ENCODE measurements at regions not wholly inside any gene's neighbourhood (a gene's known extent, or its start where the extent isn't known, plus 50 kb on each side); places are given as distances from the start of the nearest gene placed in this dataset.

DNA sequence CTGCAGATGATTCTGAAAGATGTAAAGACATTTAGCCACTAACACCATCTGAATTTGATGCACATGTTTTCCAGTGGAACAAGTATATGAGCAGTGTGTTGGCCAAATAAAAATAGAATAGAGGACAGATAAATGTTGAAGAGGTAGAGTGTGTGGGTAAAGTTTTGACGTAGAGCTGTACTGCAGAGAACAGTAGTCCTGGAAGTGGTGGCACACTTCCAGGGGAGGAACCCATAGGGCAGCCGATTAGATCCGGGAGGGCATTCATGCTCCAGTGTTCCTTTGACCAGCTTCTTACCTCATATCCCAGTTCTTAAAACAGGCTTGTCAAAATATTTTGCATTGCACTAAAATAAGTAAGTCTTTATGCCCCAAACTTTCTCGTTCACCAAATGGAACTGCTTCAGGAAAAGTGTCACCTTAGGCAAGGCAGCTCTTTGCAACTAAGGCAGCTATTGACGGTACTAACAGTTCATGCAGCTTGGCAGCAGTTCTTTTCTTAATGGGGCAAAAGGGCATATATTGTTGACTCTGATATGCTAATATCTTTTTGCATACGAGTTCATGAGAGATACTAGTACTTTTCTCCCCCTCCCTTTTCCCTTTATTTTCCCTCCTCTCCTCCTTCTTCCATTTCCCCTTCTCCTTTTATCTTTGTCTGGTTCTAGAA is 429.3 kb upstream of the AZI2 start:
- WGBS, 2 donors (ENCODE audit: extremely low coverage in 2 of 2, insufficient read length in 2 of 2, insufficient replicate concordance in 1 of 2), result no CpG with 5 or more reads among the region's 6 CpGs
- H2AK5ac ChIP-seq (ENCODE audit: low read depth, low read length), result no peak overlapping the region
- peaks cover 0 to 78% (median 0%) of the 10 kb centered on the region in 3 experiments for H3K27me3 ChIP-seq (ENCODE audit: control insufficient read depth in 3 of 3, insufficient read depth in 3 of 3, low read depth in 1 of 3, low read length in 3 of 3)

DNA sequence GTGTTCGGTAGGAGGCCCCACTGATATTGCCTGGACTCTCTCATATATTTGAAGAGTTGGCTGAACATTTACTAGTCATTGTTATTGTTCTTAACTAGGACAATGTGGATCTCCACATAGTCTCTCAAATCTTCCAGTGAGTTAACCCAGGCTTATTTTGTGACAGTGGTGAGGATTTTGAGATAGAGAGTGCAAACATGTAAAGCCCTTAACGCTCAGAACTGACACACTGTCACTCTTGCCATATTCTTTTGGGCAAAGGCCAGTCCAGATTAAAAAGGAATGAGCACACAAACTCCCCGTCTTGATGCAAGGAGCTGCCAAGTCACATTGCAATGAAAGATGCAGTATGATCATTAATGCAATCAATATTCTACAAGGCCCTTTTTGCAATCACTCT is 431.9 kb upstream of the AZI2 start:
- H3K4me1 ChIP-seq (ENCODE audit: control insufficient read depth in 2 of 2, insufficient read depth in 1 of 2, low read depth in 1 of 2, low read length in 2 of 2), result no peaks in the 10 kb centered on the region

More for the DNA sequence above, 429.3 kb upstream of the AZI2 start:
- H3K23ac ChIP-seq (ENCODE audit: low read depth, low read length, poor library complexity), result no peak overlapping the region
- no peak overlapping the region for H2BK5ac ChIP-seq (ENCODE audit: low read length)
- no peak overlapping the region for H3K4me2 ChIP-seq (ENCODE audit: insufficient read depth, low read length, poor library complexity, severe bottlenecking)
- no peak overlapping the region for H2BK15ac ChIP-seq (ENCODE audit: low read length)
- no peak overlapping the region for H3K18ac ChIP-seq (ENCODE audit: low read length)
- no peaks in the 10 kb centered on the region for H3K9me3 ChIP-seq (replicated peaks in 1 of 2; ENCODE audit: control insufficient read depth in 2 of 2, insufficient read depth in 1 of 2, low read depth in 1 of 2, low read length in 2 of 2)
- no peak overlapping the region for H2AFZ ChIP-seq (ENCODE audit: low read length)
- DNase-seq (ENCODE audit: low spot score), result no peak
- H2BK12ac ChIP-seq (ENCODE audit: low read length), result no peak overlapping the region
- H3K27ac ChIP-seq (replicated peaks; ENCODE audit: low read length), result no peak overlapping the region
- H3K36me3 ChIP-seq (replicated peaks in 1 of 2; ENCODE audit: control insufficient read depth in 2 of 2, insufficient read depth in 2 of 2, low read length in 2 of 2), result no peaks in the 10 kb centered on the region
- no peak overlapping the region for H3K9ac ChIP-seq (ENCODE audit: low read depth, low read length, poor library complexity)
- H3K14ac ChIP-seq (ENCODE audit: low read length), result no peak overlapping the region
- H4K91ac ChIP-seq (ENCODE audit: low read depth, low read length, poor library complexity), result no peak overlapping the region
- no peaks in the 10 kb centered on the region for H3K79me1 ChIP-seq (ENCODE audit: low read depth, low read length)
- no peak overlapping the region for H3K4ac ChIP-seq (ENCODE audit: low read length)
- H3K4me1 ChIP-seq (ENCODE audit: control insufficient read depth in 2 of 2, insufficient read depth in 1 of 2, low read depth in 1 of 2, low read length in 2 of 2), result no peaks in the 10 kb centered on the region
- H2BK120ac ChIP-seq (ENCODE audit: low read depth, low read length), result no peak overlapping the region
- no peak overlapping the region for H3K4me3 ChIP-seq (ENCODE audit: low read length in 2 of 2)
- no peak overlapping the region for H4K8ac ChIP-seq (ENCODE audit: low read depth, low read length)

DNA sequence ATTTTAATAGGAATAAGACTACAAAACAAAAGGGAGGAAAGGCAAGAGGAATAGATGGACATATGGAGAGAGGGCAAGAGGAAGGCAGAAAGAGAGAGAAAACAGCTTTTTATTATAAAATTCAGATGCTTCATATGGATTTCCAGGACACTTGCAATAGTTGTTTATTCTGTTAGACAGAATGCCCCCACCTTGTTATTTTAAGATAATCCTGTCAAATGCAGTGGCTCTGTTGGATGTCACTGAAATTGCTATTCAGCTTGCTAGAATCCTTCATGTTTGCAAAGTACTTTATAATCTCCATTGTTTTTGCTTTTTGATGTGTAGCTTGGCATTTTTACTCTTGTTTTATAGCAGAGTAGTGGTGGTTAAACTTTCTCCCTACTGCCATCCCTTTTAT is 432.4 kb upstream of the AZI2 start:
- H3K4me1 ChIP-seq (ENCODE audit: control insufficient read depth in 2 of 2, insufficient read depth in 1 of 2, low read depth in 1 of 2, low read length in 2 of 2), result no peaks in the 10 kb centered on the region
- no peaks in the 10 kb centered on the region for H3K79me1 ChIP-seq (ENCODE audit: low read depth, low read length)
- no peak overlapping the region for H2BK12ac ChIP-seq (ENCODE audit: low read length)
- H3K18ac ChIP-seq (ENCODE audit: low read length), result no peak overlapping the region
- H3K4ac ChIP-seq (ENCODE audit: low read length), result no peak overlapping the region
- no peak overlapping the region for H3K23ac ChIP-seq (ENCODE audit: low read depth, low read length, poor library complexity)
- H3K4me3 ChIP-seq (ENCODE audit: low read length in 2 of 2), result no peak overlapping the region
- no peak overlapping the region for H3K14ac ChIP-seq (ENCODE audit: low read length)
- H4K91ac ChIP-seq (ENCODE audit: low read depth, low read length, poor library complexity), result no peak overlapping the region
- no peak for DNase-seq (ENCODE audit: low spot score)
- H3K27ac ChIP-seq (replicated peaks; ENCODE audit: low read length), result no peak overlapping the region
- peaks cover 0 to 77% (median 0%) of the 10 kb centered on the region in 3 experiments for H3K27me3 ChIP-seq (ENCODE audit: control insufficient read depth in 3 of 3, insufficient read depth in 3 of 3, low read depth in 1 of 3, low read length in 3 of 3)
- H4K8ac ChIP-seq (ENCODE audit: low read depth, low read length), result no peak overlapping the region
- no peak overlapping the region for H3K4me2 ChIP-seq (ENCODE audit: insufficient read depth, low read length, poor library complexity, severe bottlenecking)
- no peak overlapping the region for H2BK5ac ChIP-seq (ENCODE audit: low read length)
- H3K9me3 ChIP-seq (replicated peaks in 1 of 2; ENCODE audit: control insufficient read depth in 2 of 2, insufficient read depth in 1 of 2, low read depth in 1 of 2, low read length in 2 of 2), result no peaks in the 10 kb centered on the region
- H2AK5ac ChIP-seq (ENCODE audit: low read depth, low read length), result no peak overlapping the region
- no peak overlapping the region for H2AFZ ChIP-seq (ENCODE audit: low read length)
- no peak overlapping the region for H2BK120ac ChIP-seq (ENCODE audit: low read depth, low read length)
- H2BK15ac ChIP-seq (ENCODE audit: low read length), result no peak overlapping the region
- no peaks in the 10 kb centered on the region for H3K36me3 ChIP-seq (replicated peaks in 1 of 2; ENCODE audit: control insufficient read depth in 2 of 2, insufficient read depth in 2 of 2, low read length in 2 of 2)
- no peak overlapping the region for H3K9ac ChIP-seq (ENCODE audit: low read depth, low read length, poor library complexity)

More for the DNA sequence above, 431.9 kb upstream of the AZI2 start:
- H3K23ac ChIP-seq (ENCODE audit: low read depth, low read length, poor library complexity), result no peak overlapping the region
- H4K91ac ChIP-seq (ENCODE audit: low read depth, low read length, poor library complexity), result no peak overlapping the region
- no peak overlapping the region for H2BK15ac ChIP-seq (ENCODE audit: low read length)
- no peak overlapping the region for H3K9ac ChIP-seq (ENCODE audit: low read depth, low read length, poor library complexity)
- no peaks in the 10 kb centered on the region for H3K9me3 ChIP-seq (replicated peaks in 1 of 2; ENCODE audit: control insufficient read depth in 2 of 2, insufficient read depth in 1 of 2, low read depth in 1 of 2, low read length in 2 of 2)
- no peak overlapping the region for H2AK5ac ChIP-seq (ENCODE audit: low read depth, low read length)
- WGBS, 2 donors (ENCODE audit: extremely low coverage in 2 of 2, insufficient read length in 2 of 2, insufficient replicate concordance in 1 of 2), result no CpG with 5 or more reads among the region's 3 CpGs
- no peaks in the 10 kb centered on the region for H3K79me1 ChIP-seq (ENCODE audit: low read depth, low read length)
- H3K4ac ChIP-seq (ENCODE audit: low read length), result no peak overlapping the region
- H3K27ac ChIP-seq (replicated peaks; ENCODE audit: low read length), result no peak overlapping the region
- H2BK12ac ChIP-seq (ENCODE audit: low read length), result no peak overlapping the region
- H3K18ac ChIP-seq (ENCODE audit: low read length), result no peak overlapping the region
- no peak overlapping the region for H3K4me2 ChIP-seq (ENCODE audit: insufficient read depth, low read length, poor library complexity, severe bottlenecking)
- no peak overlapping the region for H2BK5ac ChIP-seq (ENCODE audit: low read length)
- no peak overlapping the region for H2BK120ac ChIP-seq (ENCODE audit: low read depth, low read length)
- H3K4me3 ChIP-seq (ENCODE audit: low read length in 2 of 2), result no peak overlapping the region
- H4K8ac ChIP-seq (ENCODE audit: low read depth, low read length), result no peak overlapping the region
- no peak overlapping the region for H2AFZ ChIP-seq (ENCODE audit: low read length)
- H3K27me3 ChIP-seq (ENCODE audit: control insufficient read depth in 3 of 3, insufficient read depth in 3 of 3, low read depth in 1 of 3, low read length in 3 of 3), result peaks cover 0 to 77% (median 0%) of the 10 kb centered on the region in 3 experiments
- H3K36me3 ChIP-seq (replicated peaks in 1 of 2; ENCODE audit: control insufficient read depth in 2 of 2, insufficient read depth in 2 of 2, low read length in 2 of 2), result no peaks in the 10 kb centered on the region
- DNase-seq (ENCODE audit: low spot score), result no peak
- H3K14ac ChIP-seq (ENCODE audit: low read length), result no peak overlapping the region

DNA sequence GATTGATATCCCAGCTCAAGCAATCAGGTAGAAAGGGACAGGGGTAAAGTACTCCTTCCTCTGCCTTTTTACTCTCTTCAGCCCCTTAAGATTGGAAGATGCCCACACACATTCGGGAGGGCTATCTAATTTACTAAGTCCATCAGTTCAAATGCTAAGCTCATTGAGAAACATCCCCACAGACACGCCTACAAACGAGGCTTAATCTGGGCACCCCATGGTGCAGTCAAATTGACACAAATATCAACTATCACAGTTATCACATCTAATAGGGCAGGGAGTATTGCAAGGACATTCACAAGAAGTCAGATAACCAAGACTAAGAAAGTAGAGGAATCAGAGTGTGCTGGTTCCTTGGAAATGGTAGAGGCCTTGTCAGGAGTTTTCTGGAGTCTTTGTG is 437.8 kb upstream of the AZI2 start:
- no peaks in the 10 kb centered on the region for H3K36me3 ChIP-seq (replicated peaks in 1 of 2; ENCODE audit: control insufficient read depth in 2 of 2, insufficient read depth in 2 of 2, low read length in 2 of 2)
- H2AK5ac ChIP-seq (ENCODE audit: low read depth, low read length), result no peak overlapping the region
- DNase-seq (ENCODE audit: low spot score), result no peak
- H4K8ac ChIP-seq (ENCODE audit: low read depth, low read length), result no peak overlapping the region
- no peak overlapping the region for H2BK15ac ChIP-seq (ENCODE audit: low read length)
- no peaks in the 10 kb centered on the region for H3K79me1 ChIP-seq (ENCODE audit: low read depth, low read length)
- no peak overlapping the region for H2BK5ac ChIP-seq (ENCODE audit: low read length)
- no peak overlapping the region for H2BK12ac ChIP-seq (ENCODE audit: low read length)
- H3K23ac ChIP-seq (ENCODE audit: low read depth, low read length, poor library complexity), result no peak overlapping the region
- no peak overlapping the region for H3K14ac ChIP-seq (ENCODE audit: low read length)
- no peak overlapping the region for H3K18ac ChIP-seq (ENCODE audit: low read length)
- no peak overlapping the region for H3K4me3 ChIP-seq (ENCODE audit: low read length in 2 of 2)
- no peaks in the 10 kb centered on the region for H3K9me3 ChIP-seq (replicated peaks in 1 of 2; ENCODE audit: control insufficient read depth in 2 of 2, insufficient read depth in 1 of 2, low read depth in 1 of 2, low read length in 2 of 2)
- peaks cover 3 to 5% of the 10 kb centered on the region in 2 donors for H3K4me1 ChIP-seq (ENCODE audit: control insufficient read depth in 2 of 2, insufficient read depth in 1 of 2, low read depth in 1 of 2, low read length in 2 of 2)
- H3K4ac ChIP-seq (ENCODE audit: low read length), result no peak overlapping the region
- no peak overlapping the region for H2AFZ ChIP-seq (ENCODE audit: low read length)
- H3K27ac ChIP-seq (replicated peaks; ENCODE audit: low read length), result no peak overlapping the region
- H3K27me3 ChIP-seq (ENCODE audit: control insufficient read depth in 3 of 3, insufficient read depth in 3 of 3, low read depth in 1 of 3, low read length in 3 of 3), result peaks cover 0 to 78% (median 0%) of the 10 kb centered on the region in 3 experiments
- no peak overlapping the region for H3K9ac ChIP-seq (ENCODE audit: low read depth, low read length, poor library complexity)
- no CpG with 5 or more reads among the region's 3 CpGs for WGBS, 2 donors (ENCODE audit: extremely low coverage in 2 of 2, insufficient read length in 2 of 2, insufficient replicate concordance in 1 of 2)
- no peak overlapping the region for H3K4me2 ChIP-seq (ENCODE audit: insufficient read depth, low read length, poor library complexity, severe bottlenecking)
- H2BK120ac ChIP-seq (ENCODE audit: low read depth, low read length), result no peak overlapping the region
- no peak overlapping the region for H4K91ac ChIP-seq (ENCODE audit: low read depth, low read length, poor library complexity)
